GM18520 (cell line): ENCODE measurements at regions not wholly inside any gene's neighbourhood (a gene's known extent, or its start where the extent isn't known, plus 50 kb on each side); places are given as distances from the start of the nearest gene placed in this dataset.
"Not testable (repeated sequence)": the region's sequence is repeated elsewhere in the genome, so short reads cannot be mapped to it uniquely, and the experiment has no call there.

Source experiments
- ATAC-seq: cut with Tn5 transposase; IDR thresholded peaks from one replicate; pipeline ENCODE4 v1.9.1; 2021; ENCODE audit not compliant: unreplicated experiment

DNA sequence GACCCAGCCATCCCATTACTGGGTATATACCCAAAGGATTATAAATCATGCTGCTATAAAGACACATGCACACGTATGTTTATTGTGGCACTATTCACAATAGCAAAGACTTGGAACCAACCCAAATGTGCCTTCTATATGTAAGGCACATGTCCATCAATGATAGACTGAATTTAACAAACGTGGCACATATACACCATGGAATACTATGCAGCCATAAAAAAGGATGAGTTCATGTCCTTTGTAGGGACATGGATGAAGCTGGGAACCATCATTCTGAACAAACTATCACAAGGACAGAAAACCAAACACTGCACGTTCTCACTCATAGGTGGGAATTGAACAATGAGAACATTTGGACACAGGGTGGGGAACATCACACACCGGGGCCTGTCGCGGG is 92.1 kb downstream of the TRIM27 start:
- not testable (repeated sequence) for ATAC-seq

DNA sequence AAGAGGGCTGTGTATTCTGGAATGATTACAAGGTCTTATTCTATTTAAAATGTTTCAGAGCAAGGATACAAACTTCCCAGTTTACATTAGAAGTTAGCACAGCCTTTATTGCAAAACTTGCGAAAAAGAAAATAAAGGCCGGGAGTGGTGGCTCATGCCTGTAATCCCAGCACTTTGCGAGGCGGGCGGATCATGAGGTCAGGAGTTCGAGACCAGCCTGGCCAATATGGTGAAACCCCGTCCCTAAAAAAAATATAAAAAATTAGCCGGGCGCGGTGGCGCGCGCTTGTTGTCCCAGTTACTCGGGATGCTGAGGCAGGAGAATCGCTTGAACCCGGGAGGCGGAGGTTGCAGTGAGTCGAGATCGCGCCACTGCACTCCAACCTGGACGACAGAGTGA is 87.1 kb downstream of the TRIM27 start:
- ATAC-seq, result not testable (repeated sequence)

GRCh38 chr6:28838289-28838633 is 85.5 kb downstream of the TRIM27 start:
- peak; percentile 33 for ATAC-seq

DNA sequence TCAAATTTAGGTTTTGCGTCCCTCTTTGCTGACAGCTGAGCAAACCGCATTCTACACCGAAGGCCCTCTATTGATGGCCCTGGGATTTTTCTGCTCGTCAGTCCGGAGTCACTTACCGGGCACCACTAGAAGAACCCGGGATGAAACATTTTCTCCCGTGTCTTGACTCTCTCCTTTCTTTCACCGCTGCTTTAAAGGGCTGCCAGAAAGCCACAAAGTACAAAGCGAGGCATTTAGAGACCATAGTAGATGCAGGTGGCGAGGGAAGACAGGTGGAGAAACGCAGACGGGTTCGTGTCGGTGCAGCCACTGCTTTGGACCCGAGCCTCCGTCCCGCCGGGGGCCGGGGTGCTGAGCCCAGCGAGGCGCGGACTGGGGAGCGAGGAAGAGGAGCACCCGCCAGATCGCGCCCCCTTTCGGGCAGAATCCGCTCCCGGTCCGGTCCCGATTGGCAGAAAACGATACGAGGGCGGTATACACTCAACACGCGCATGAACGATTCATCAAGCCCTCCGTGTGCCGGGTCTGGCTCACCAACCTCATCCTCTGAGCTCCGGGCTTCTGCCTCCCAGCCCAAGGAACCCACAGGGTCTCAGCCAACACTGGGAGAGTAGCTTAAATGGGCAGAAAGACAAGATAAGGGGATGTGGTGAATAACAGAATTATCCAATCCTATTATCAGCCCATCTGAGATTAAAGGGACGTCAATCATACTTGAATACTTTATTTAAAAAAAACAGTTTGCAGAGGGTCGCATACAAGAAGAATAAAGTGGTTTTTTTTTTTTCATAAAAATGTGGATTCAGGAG is 84.9 kb downstream of the TRIM27 start:
- ATAC-seq, result peak; percentile 38

DNA sequence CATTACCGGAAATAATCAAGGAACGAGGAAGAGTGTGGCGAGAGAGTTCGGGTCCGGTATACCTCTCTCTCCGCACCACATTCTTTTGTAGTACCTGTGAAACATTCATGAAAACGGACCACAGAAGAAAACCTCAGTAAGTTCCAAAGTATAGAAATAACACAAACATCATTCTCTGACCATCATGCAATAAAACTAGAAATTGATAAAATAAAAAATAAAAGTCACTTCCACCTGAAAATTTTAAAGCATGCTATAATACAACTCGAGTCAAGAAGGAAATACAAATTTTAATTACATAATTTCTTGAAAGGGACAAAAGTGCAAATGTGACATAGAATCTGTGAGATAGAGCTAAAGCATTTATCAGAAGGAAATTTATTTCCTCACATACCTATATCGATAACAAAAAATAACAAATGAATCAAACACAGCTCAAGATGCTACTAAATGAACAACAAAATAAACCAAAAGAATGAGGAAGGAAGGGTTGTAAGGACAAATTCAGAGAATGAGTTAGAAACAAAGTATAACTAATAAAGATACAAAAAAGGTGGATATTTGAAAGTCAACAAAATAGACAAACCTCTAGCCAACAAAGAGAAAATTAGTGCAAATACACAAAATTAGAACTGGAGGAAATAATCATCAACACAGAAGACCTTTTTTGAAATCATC is 84.2 kb downstream of the TRIM27 start:
- ATAC-seq, result no peak

DNA sequence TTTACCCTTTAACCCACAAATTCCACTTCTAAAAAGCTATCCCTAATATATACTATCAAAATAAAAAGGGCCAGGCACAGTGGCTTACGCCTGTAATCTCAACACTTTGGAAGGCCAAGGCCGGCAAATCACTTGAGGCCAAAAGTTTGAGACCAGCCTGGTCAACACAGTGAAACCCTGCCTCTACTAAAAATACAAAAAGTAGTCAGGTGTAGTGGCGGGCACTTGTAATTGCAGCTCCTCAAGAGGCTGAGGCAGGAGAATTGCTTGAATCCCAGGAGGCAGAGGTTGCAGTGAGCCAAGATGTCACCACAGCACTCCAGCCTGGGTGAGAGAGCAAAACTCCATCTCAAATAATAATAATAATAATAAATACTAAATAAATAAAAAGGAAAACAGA is 82.5 kb downstream of the TRIM27 start:
- no peak for ATAC-seq

- not testable (repeated sequence) for ATAC-seq
Observed at GRCh38 chr6:28848756-28849155, 75.0 kb downstream of the TRIM27 start.
